ENCODE measurements at regions not wholly inside any gene's neighbourhood (a gene's known extent, or its start where the extent isn't known, plus 50 kb on each side); places are given as distances from the start of the nearest gene placed in this dataset.
A peak's percentile ranks its signal among the peaks of the same experiment; 100 is the strongest.

GRCh38 chr11:123357353-123357989, 72.6 kb upstream of the GRAMD1B start:
- H3K4me1 Mint-ChIP-seq = peaks cover 6% of the 10 kb centered on the region
- DNase-seq (ENCODE audit: low read depth, low spot score) = no peak
- no peaks in the 10 kb centered on the region for H3K36me3 Mint-ChIP-seq (ENCODE audit: low read depth)
- H3K27ac Mint-ChIP-seq (ENCODE audit: unreplicated experiment) = no peak overlapping the region
- peaks cover 80% of the 10 kb centered on the region for H3K27me3 Mint-ChIP-seq (ENCODE audit: low read depth)
- TF ChIP-seq CTCF (conservative IDR thresholded peaks at IDR 0.05) = no peak
- peak overlapping the region; percentile 88 for H3K4me3 Mint-ChIP-seq
- H3K9me3 Mint-ChIP-seq = no peaks in the 10 kb centered on the region

DNA sequence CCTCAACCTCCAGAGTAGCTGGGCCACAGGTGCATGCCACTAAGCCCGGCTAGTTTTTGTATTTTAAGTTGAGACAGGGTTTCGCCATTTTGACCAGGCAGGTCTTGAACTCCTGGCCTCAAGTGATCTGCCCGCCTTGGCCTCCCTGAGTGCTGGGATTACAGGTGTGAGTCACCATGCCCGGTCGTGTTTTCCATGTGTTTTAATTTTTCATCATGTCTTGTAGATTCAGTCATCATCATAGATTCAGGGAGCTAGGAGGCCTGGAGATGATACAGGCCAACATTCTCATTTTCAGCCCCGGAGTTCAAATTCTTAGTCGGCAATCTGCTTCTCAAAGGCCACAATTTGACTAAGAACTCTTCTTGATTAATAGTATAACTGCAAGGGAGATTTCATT, 73.5 kb upstream of the GRAMD1B start:
- Mint-ChIP-seq H3K9me3 (no peaks in the 10 kb centered on the region), H3K4me3 (peak overlapping the region; percentile 64), H3K36me3 (ENCODE audit: low read depth) (no peaks in the 10 kb centered on the region), H3K27me3 (ENCODE audit: low read depth) (peaks cover 74% of the 10 kb centered on the region), H3K27ac (ENCODE audit: unreplicated experiment) (no peak overlapping the region), H3K4me1 (peaks cover 9% of the 10 kb centered on the region)
- DNase-seq (ENCODE audit: low read depth, low spot score) = no peak
- TF ChIP-seq CTCF (conservative IDR thresholded peaks at IDR 0.05) = no peak

GRCh38 chr11:123354371-123354975, 75.6 kb upstream of the GRAMD1B start:
- TF ChIP-seq CTCF (conservative IDR thresholded peaks at IDR 0.05) = no peak

GRCh38 chr11:123351375-123351774, 78.7 kb upstream of the GRAMD1B start:
- H3K36me3 Mint-ChIP-seq (ENCODE audit: low read depth) = no peaks in the 10 kb centered on the region
- peak overlapping the region; percentile 3 for H3K27ac Mint-ChIP-seq (ENCODE audit: unreplicated experiment)
- DNase-seq (ENCODE audit: low read depth, low spot score) = peak; percentile 3
- peaks cover 2% of the 10 kb centered on the region for H3K9me3 Mint-ChIP-seq
- H3K4me3 Mint-ChIP-seq = no peak overlapping the region
- no peak for TF ChIP-seq CTCF (conservative IDR thresholded peaks at IDR 0.05)
- peaks cover 23% of the 10 kb centered on the region for H3K27me3 Mint-ChIP-seq (ENCODE audit: low read depth)
- H3K4me1 Mint-ChIP-seq = peaks cover 4% of the 10 kb centered on the region

More at GRCh38 chr11:123354371-123354975, 75.6 kb upstream of the GRAMD1B start:
- Mint-ChIP-seq H3K27me3 (ENCODE audit: low read depth) (peaks cover 53% of the 10 kb centered on the region), H3K27ac (ENCODE audit: unreplicated experiment) (no peak overlapping the region), H3K4me1 (peaks cover 11% of the 10 kb centered on the region), H3K36me3 (ENCODE audit: low read depth) (no peaks in the 10 kb centered on the region), H3K4me3 (no peak overlapping the region), H3K9me3 (no peaks in the 10 kb centered on the region)
- no peak for DNase-seq (ENCODE audit: low read depth, low spot score)

DNA sequence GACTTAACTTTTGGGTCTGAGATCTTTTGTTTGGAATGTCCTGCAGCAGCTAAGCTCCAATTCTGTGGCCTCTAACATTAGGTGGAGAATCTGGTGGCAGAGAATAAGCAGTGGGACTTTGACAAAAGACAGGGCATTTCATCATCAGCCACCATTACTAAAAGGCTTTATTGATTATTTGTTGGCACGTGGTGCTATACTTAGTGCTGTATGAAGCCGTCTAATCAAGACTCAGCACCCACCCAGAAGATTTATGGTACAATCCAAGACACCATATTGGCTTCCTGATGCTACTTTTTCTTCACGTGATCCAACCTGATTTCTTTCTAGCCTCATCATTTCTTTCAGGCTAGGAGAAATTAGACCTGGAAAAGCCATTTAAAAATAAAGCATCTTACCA, 80.7 kb upstream of the GRAMD1B start:
- no peak overlapping the region for H3K27ac Mint-ChIP-seq (ENCODE audit: unreplicated experiment)
- DNase-seq (ENCODE audit: low read depth, low spot score) = no peak
- H3K36me3 Mint-ChIP-seq (ENCODE audit: low read depth) = no peaks in the 10 kb centered on the region
- H3K9me3 Mint-ChIP-seq = peaks cover 2% of the 10 kb centered on the region
- no peak overlapping the region for H3K4me3 Mint-ChIP-seq
- H3K4me1 Mint-ChIP-seq = peaks cover 11% of the 10 kb centered on the region
- TF ChIP-seq CTCF (conservative IDR thresholded peaks at IDR 0.05) = no peak
- H3K27me3 Mint-ChIP-seq (ENCODE audit: low read depth) = peaks cover 14% of the 10 kb centered on the region
